ENCODE measurements at regions not wholly inside any gene's neighbourhood (a gene's known extent, or its start where the extent isn't known, plus 50 kb on each side); places are given as distances from the start of the nearest gene placed in this dataset.

DNA sequence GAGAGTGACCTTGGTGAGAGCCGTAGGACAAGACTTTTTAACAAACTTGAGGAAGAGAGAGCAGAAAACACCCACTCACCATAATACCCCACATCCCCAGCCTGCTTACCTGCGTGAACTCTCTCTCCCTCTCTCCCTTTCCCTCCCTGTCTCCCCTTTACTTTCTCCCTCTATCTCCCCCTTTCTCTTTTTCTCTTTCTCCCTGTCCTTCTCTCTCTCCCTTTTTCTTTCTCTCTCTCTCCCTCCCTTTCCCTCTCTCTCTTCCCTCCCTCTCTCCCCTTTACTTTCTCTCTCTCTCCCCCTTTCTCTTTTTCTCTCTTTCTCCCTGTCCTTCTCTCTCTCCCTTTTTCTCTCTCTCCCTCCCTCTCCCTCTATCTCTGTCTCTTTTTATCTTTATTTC, 464.0 kb upstream of the AUTS2 start:
- no peak for DNase-seq

DNA sequence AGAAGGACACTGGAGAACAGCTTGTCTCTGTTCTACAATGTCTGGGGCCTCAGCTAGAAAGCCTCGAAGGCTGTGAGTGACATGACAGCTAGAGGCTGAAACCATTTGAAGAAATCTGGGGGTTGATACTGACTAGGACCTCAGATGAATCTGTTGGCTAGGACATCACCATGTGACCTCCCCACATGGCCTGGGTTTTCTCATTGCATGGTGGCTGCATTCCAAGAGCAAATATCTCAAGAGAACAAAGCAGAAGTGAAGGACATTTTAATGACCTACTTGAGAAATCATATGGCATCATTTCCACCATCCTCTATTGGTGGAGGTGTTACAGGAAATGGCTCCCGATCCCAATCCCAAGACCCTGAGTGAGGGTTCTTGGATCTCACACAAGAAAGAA, 450.6 kb upstream of the AUTS2 start:
- no peak for DNase-seq

DNA sequence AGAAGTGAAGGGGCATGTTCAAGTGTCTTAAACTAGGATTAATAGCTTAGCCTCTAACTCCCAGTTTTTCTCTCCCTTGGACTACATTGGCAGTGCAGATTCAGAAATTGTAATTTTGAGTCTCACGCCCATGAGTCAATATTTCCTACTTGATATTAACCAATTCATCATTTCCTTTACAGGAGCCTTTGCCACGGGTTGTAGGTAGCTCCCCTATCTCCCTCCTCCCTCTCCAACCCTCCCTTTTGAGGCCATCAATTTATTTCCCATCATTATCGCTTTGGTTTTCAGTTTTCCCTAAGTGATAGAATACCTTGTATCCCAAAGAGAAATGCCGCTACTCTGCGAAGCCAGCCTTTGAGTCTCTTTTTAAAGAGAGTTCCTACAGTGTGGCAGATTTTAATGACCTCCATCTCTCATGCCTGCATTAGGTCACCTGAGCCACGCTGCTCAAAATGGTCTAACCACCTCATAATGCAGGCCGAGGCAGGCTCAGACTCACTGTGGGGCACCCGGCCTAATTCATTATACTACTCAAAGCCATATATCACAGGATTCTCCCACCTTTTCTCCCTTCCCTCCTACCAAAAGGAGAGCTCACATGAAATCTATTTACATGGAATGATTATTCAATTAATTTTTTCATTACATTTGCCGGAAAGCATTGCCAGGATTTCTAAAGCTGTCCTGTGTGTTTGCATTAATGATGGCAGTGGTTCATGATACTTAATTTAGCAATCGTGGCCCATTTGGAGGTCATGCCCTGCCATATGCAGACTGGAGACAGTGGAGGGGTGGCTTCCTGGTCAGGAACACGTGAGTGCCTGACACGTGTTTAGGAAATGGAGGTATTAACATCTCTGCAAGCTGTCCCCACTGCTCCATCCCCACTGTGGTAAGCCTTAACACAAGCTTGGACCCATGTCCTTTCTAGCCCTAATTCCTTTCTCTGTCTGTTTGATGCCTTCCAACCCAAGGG, 448.2 kb upstream of the AUTS2 start:
- DNase-seq: no peak

DNA sequence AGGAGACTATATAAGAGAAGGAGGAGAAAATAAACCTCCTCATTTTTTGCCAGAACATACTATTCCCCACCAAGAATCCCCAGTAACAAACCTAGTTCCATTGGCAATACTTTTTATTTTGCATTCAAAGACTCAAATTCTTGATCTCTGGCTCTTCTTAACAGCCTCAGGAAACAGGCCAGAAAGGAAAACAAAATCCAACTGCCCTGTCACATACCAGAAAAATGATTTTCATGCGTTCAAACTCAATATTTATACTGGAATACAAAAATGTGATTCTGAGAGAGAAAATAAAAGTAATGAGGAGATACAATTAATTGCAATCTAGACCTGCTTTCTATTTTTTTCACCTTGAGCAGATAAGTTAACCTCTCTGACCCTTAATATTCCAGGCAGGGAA, 435.9 kb upstream of the AUTS2 start:
- no peak for DNase-seq

DNA sequence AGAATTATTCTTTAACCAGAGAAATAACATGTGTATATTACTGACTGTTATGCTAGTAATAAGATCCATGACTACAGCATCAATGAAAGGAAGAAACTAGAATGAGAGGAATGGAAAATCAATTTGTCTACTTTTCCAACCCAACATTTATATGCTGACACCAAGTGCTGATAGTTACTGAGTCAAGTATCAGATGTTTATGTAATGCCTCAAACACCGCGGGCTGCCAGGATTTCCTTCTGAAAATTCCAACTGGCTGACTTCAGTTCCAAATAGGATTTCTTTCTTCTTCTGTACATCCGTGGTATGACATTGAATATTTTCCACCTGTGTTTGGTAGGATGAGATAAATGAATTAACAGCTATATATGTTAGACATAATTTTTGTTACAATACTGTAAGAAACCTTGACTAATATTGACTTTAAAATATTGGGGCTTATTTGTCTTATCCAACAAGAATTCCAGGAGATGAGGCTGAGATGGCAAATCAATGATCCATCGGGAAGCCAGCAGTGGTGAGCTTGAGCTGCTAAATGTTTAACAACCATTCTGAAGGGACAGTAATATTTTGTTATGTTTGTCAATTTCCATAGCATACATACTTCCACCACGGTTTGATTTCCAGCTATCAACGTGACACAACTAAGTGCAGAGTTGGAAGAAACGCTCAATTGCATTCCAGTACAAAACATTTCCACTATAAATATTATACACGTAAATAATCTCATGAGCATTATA, 435.2 kb upstream of the AUTS2 start:
- DNase-seq: peak; percentile 70

DNA sequence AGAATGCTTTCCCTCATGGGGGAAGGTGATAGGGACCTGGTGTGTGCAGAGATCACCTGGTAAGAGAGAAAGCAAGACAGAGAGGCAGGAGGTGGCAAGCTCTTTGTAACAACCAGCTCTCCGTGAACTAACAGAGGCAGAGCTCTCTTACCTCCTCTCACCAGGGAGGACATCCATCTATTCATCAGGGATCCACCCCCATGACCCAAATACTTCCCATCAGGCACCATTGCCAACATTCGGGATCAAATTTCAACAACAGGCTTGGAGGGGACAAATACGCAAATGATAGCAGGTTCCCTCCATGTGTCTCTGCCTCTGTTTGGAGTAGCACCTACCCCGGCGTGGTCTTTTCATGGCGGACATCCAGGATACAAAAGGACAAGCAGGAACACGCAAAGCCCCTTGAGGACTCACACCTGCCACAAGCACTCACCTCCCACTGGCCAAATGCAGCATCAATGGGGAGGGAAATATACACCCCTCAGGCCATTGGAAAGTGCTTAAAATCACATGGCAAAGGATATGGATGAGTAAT, 431.2 kb upstream of the AUTS2 start:
- DNase-seq: peak; percentile 12

DNA sequence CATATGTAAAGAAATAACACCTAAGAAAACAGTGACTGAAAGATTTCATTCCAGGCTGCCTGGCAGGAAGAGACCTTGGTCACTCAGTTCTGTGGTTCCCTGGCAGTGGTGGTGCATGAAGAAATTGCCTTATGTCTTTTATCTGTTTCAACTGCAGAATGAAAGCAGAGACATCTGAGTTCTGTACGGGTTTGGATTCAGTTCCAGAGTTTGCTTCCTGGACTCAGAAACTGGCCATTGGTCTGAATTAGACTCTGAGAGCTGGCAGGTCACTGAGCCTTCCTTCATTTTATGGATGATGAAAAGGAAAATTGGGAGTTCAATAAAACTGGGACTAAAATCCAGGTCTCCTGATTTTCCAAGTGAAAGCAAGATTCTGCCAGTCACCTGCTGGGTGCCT, 428.9 kb upstream of the AUTS2 start:
- DNase-seq: no peak

DNA sequence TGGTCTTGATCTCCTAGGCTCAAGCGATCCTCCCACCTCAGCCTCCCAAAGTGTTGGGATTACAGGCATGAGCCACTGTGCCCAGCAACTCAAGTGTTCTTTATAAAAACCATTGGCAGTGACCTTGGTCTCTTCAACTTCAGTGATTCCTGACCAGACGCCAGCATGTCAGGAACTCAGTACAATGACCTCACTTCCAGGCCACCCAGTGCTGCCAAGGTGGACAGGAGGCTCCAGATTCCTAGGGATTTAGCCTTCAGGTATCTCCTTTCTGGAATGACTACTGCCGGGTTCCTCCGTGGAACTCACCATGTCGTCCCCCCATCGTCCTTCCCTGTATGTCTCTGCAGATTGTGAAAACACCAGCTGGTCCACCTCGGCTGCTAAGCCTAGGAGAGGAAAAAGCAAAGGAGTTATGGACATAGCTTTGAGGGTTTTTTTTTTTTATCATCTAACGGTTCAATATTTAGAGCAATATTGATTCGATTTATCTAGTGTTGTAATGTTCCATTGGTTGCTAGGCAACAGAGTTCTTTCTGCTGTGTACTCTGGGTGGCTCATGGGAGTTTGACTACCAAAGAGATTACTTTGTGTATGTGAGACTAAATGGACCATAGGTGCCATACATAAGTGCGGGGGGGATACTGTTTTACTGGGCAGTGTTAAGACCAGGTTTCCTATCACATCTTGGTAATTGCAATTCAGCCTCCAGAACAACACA, 425.8 kb upstream of the AUTS2 start:
- DNase-seq: no peak

DNA sequence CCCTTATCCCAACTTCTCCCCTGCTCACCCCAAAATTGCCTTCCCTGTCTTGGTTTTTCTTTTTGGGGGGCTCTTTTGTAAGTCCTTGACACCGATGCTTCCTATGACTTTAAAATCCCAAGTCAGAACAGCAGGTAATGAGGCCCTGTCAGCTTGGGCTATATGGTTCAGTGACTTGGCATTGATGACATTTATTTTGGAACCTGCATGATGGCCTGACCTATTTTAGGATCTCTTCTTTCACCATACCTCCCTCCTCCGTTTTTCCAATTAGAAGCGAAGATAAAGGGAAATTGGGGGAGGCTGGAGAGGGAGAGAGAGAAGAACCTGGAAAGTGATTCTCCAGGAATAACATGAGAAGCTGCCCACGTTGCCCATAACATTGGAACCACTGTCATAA, 424.9 kb upstream of the AUTS2 start:
- DNase-seq: no peak

DNA sequence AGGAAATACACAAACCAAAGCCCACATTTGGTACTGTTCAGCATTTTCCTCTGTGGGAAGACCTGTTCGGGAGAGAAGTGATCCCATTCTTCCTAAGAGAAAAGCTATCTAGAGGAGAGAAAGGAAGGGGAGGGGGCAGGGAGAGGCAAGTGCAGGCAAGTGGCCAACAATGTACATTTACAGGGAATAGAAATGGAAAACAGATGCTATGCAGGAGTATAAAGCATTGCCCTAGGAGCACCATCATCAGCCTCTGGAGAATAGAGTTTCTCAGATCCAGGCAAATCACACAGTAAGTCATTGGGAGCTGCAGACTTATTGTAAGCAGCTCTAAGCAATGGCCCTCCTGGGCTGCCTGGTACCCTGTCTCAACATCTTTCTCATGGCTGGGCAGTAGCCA, 424.4 kb upstream of the AUTS2 start:
- no peak for DNase-seq

DNA sequence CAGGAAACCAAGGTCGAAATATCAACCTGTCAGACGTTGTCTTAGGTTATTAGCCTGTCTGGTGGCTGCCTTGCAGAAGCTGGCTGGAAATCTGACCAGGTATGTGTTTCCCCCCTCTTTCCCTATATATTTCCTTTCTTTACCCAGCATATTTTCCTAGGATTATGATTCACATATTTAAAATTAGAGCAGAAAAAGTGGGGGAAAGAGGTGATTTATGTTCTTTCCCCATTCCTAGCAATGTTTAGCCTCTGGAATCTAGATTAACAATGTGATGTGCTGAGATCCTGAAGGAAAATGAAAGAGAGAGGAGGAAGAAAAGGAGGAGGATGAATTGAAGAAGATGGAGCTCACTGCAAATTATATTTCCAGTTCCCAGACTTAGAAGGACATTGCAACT, 421.4 kb upstream of the AUTS2 start:
- DNase-seq: no peak

DNA sequence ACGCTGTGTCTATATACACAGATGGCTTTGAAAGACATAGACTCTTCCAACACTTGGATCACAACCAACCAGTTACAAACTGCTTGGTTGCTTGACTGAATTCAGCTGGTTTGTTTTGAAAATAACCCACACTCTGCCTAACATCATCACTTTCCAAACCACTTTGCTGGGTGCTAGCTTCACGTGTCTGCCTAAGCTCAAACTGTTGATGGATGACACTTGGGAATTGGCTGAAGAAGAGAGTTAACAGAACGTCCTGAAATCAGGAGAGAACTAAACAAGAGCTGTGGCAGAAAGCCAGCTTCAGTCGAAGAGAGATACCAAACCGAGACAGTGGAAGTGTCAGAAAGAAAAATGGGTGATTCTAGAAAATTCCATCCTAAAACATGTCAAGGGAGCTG, 420.8 kb upstream of the AUTS2 start:
- peak; percentile 38 for DNase-seq

DNA sequence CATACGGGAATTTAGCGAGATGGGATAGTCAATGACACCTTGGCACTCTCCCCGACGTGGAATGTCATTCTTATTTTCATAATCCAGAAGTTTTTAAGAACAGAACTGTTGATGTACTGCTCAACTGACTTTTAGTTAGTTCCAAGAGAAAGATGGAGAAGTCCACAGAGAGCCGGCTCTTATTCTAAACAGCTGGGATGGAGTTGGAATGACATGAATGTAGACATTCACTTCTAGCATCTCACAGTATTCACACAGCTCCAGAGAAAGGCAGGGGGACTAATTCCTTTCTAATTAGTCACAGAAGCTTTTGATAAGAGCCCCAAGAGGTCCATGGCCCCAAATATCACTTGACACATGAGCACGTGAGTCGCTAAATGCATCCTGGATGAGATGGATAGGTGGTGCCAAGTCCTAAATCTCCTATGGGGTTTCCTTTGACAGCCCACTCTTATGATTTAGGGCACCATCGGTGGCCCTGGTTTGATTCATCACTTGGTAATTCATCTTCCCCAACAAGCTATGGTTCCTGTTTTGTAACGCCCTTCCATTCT, 420.3 kb upstream of the AUTS2 start:
- peak; percentile 90 for DNase-seq

DNA sequence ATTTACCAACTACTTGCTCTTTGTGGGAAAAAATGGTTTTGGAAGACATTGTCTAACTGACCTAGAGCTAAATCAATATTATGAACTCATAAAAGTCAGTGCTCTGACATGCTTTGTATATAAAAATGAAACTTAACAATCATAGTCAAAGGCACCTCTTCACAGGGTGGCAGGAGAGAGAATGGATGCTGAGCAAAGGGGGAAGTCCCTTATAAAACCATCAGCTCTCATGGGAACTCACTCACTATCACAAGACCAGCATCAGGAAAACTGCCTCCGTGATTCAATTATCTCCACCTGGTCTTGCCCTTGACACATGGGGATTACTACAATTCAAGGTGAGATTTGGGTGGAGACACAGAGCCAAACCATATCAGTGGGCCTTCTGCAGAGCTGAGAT, 417.6 kb upstream of the AUTS2 start:
- no peak for DNase-seq

DNA sequence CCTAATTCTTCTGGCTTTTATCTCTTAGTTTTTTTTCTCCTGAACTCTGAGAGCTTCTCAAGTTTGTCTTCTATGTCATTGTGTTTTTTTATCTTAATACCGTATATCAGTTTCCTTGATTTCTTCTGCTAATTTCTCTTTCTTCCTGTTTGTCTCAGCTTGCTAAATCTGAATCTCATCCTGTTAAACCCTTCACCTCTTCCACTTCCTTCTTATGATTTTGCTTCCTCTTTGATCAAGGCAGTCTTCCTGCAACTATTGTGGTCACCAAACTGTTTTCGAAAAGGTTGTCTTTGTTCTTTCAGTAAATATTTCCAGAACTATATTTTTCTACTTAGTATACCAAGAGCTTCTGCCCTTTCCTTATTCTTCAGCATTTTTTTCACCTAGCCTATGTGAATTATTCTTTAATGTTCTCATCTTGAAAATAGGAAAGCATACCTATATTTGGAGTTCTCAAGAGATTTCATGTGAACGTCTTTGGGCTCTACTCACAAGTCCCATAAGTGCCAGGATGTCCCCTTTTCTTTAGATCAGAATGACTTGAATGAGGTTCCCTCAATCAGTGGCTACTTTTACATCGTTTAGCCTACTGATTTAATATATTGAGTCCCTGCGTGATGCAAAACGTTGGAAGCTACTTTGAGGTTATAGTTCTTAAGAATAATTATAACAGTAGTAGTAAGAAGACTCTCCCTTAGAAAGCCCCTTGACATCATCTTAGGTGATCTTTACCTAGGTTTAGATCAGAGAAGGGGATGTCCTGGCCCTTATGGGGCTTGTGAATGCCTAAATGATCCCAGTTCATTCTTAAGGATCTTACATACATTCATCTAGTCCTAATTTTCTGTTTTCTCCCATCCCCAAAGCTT, 415.4 kb upstream of the AUTS2 start:
- DNase-seq: no peak

DNA sequence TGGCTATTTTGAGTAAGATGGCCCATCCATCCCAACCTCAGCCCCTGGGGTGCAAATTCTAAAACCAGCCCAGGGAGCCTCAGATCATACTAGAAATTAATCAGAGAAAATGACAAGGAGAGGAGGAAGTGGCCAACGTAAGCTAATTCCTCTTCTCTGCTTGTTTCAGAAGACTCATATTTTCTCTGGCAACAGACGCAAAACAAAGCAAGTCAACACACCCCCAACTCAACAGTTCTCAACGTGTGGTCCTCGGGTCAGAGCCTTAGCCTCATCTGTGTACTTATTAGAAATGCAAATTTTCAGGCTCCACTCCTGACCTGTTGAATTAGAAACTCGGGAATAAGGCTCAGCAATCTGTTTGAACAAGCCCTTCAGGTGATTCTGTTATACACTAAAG, 413.9 kb upstream of the AUTS2 start:
- no peak for DNase-seq

DNA sequence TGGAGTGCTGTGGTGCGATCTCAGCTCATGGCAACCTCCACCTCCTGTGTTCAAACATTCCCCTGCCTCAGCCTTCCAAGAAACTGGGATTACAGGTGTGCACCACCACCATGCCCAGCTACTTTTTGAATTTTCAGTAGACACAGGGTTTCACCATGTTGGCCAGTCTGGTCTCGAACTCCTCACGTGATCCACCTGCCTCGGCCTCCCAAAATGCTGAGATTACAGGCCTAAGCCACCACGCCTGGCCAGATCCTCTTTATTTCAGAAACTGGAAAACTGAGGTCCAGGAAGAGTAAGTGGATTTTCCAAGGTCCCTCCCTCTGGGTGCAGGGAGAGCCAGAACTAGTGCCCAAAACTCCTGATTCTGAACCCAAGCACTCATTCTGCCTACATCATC, 413.1 kb upstream of the AUTS2 start:
- DNase-seq: no peak

DNA sequence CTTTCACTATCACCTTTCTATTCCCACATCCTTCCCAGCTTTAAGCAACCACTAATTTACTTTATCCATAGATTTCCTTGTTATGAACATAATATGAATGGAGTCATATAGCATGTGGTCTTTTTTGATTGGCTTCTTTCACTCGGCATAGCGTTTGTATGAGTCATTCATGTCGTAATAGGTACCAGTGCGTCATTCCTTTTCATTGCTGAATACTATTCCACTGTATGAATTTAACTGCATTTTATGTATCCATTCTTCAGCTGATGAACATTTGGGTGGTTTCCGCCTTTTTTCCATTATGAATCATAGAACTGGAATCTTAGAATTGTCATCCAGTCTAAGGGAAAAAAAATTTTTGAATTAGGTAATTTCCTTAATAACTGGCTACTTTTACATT, 411.3 kb upstream of the AUTS2 start:
- peak; percentile 22 for DNase-seq

DNA sequence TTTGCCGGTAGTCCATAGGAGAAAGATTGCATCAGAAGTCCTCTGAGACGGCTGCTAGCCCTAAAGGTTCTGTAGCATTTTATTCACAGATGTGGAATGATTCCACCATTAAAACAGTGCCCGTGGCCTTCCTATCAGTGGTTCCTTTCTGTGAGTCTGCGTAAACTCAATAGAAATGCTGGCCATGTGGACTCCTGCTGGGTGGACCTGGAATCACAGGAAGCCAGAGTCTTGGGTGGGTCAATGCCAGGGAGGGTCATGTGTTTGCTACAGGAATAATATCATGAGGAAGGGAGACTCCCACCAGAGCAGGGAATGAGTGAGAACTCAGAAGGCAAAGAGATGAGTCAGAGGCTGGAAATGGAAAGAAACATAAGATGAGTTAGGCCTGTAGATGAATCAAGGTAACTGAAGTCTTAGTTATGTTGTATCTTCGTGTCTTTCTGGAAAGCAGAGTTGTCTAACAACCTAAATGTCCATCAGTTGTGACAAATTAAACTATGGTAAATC, 410.4 kb upstream of the AUTS2 start:
- peak; percentile 89 for DNase-seq

DNA sequence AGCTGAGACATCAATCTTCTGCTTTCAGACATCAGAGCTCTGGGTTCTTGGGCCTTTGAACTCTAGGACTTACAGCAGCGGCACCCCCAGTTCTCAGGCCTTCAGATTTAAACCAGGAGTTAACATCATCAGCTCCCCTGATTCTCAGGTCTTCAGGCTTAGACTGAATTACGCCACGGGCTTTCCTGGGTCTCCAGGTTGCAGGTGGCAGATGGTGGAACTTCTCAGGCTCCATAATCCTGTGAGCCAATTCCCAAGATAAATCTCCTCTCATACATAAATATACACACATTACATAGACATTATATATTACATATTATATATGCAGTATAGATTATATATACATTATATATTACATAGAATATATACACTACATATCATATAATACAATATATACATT, 408.9 kb upstream of the AUTS2 start:
- no peak for DNase-seq

DNA sequence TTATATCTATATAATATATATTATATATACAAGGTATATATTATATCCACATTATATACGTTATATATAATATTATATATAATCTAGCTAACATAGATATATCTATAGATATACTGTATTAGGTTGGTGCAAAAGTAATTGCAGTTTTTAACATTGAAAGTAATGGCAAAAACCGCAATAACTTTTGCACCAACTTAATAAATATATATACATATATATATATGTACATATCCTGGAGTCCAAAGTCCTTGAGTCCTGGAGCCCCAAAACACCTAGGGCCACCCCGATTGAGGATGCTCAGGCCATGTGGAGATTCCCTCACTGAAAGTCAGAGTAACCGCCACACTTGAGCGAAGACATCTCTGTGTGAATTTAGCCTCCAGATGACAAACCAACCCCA, 408.2 kb upstream of the AUTS2 start:
- no peak for DNase-seq

DNA sequence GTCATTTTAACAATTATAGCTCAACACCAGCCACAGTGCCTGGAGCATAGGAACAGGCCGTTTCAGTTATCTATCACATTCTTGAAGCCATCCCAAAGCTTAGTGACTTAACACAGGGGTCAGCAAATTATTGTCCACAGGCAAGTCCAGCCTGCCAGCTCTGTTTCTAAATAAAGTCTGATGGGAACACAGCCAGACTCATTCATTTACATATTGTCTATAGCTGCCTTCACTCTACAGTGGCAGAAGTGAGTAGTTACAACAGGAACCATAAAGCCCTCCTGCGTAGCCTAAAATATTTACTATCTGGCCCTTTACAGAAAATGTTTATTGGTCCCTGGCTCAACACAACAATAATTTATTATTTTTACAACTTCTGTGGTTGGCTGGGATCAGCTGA, 407.5 kb upstream of the AUTS2 start:
- no peak for DNase-seq

All from NCI-H226 (cell line).